ENCODE measurements at regions not wholly inside any gene's neighbourhood (a gene's known extent, or its start where the extent isn't known, plus 50 kb on each side); places are given as distances from the start of the nearest gene placed in this dataset.

- Histone ChIP-seq H4K20me1 (no peaks in the 10 kb centered on the region), H3K9ac (no peak overlapping the region), H3K27ac (no peak overlapping the region), H3K4me2 (no peak overlapping the region), H3K27me3 (no peaks in the 10 kb centered on the region), H3K9me3 (replicated peaks in 1 of 11) (peaks cover 0 to 32% (median 0%) of the 10 kb centered on the region in 11 experiments; a peak in 6 of 22 replicates), H3K36me3 (no peaks in the 10 kb centered on the region), H3K4me3 (no peak overlapping the region), H3K4me1 (peaks cover 0 to 1% (median 0%) of the 10 kb centered on the region in 10 experiments; a peak in 1 of 20 replicates)
- no peak for TF ChIP-seq Cebpa-rat (IDR thresholded peaks at IDR 0.05)
These were observed 182.7 kb downstream of the PIK3R1 start for GRCh38 chr5:68398146-68398812.

DNA sequence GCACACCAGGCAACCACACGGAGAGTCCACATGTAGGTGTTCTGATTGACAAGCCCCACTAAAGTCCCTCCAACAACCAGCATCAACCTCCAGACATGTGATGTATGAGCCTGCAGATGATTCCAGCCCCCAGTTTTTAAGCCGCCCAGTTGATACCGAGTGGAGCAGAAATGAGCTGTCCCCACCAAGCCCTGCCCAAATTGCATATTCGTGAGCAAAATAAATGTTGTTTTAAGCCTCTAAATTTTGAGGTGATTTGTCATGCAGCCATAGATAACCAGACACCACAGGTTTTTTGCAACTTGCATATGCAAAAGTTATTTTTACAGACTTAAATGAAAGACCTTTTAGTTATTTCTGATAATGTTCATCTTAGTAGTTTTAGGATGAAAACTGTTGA is 187.7 kb downstream of the PIK3R1 start:
- Histone ChIP-seq H3K9me3 (replicated peaks in 1 of 11) (peaks cover 0 to 25% (median 0%) of the 10 kb centered on the region in 11 experiments; a peak in 6 of 22 replicates), H3K27ac (no peak overlapping the region), H3K9ac (no peak overlapping the region), H4K20me1 (no peaks in the 10 kb centered on the region), H3K4me3 (no peak overlapping the region), H3K36me3 (no peaks in the 10 kb centered on the region), H3K4me2 (no peak overlapping the region), H3K27me3 (no peaks in the 10 kb centered on the region), H3K4me1 (peaks cover 0 to 18% (median 2%) of the 10 kb centered on the region in 10 experiments; a peak in 8 of 20 replicates)
- no peak for TF ChIP-seq Cebpa-rat (IDR thresholded peaks at IDR 0.05)

DNA sequence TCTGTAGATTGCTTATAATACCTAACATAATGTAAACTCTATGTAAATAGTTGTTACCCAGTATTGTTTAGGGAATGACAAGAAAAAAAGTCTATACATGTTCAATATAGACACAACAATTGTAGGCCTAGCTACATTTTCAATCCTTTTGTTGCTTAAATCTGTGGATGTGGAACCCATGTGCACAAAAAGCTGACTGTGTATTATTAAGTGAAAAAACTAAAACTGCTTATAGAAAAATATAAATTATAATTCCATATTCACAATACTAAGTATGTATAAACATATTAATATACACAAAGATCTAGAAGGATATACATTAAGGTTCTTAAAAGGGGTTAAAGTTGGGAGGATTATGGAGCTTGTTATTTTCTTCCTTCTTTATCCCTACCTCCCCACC is 188.7 kb downstream of the PIK3R1 start:
- no peak for TF ChIP-seq Cebpa-rat (IDR thresholded peaks at IDR 0.05)
- no peak overlapping the region for H3K27ac ChIP-seq
- no peaks in the 10 kb centered on the region for H4K20me1 ChIP-seq
- H3K4me2 ChIP-seq: no peak overlapping the region
- peaks cover 0 to 22% (median 2%) of the 10 kb centered on the region in 10 experiments; a peak in 8 of 20 replicates for H3K4me1 ChIP-seq
- H3K4me3 ChIP-seq: no peak overlapping the region
- H3K36me3 ChIP-seq: no peaks in the 10 kb centered on the region
- no peaks in the 10 kb centered on the region for H3K27me3 ChIP-seq
- no peak overlapping the region for H3K9ac ChIP-seq
- H3K9me3 ChIP-seq (replicated peaks in 1 of 11): peaks cover 0 to 25% (median 0%) of the 10 kb centered on the region in 11 experiments; a peak in 6 of 22 replicates

GRCh38 chr5:68405026-68405684 is 189.6 kb downstream of the PIK3R1 start:
- Histone ChIP-seq H3K4me3 (no peak overlapping the region), H3K9ac (no peak overlapping the region), H3K4me1 (peaks cover 0 to 22% (median 2%) of the 10 kb centered on the region in 10 experiments; a peak in 8 of 20 replicates), H3K4me2 (no peak overlapping the region), H3K27me3 (no peaks in the 10 kb centered on the region), H3K36me3 (no peaks in the 10 kb centered on the region), H3K9me3 (replicated peaks in 1 of 11) (peaks cover 0 to 23% (median 0%) of the 10 kb centered on the region in 11 experiments; a peak in 6 of 22 replicates), H4K20me1 (no peaks in the 10 kb centered on the region), H3K27ac (no peak overlapping the region)
- TF ChIP-seq Cebpa-rat (IDR thresholded peaks at IDR 0.05): no peak

GRCh38 chr5:68405784-68406743 is 190.5 kb downstream of the PIK3R1 start:
- TF ChIP-seq Cebpa-rat (IDR thresholded peaks at IDR 0.05): no peak
- peak overlapping the region in 4 of 11 experiments; percentile 11 to 30 (median 19); a peak in 4 of 22 replicates for H3K4me2 ChIP-seq

GRCh38 chr5:68406767-68407241 is 191.2 kb downstream of the PIK3R1 start:
- H3K9me3 ChIP-seq (replicated peaks in 1 of 11): peaks cover 0 to 7% (median 0%) of the 10 kb centered on the region in 11 experiments; a peak in 4 of 22 replicates
- no peak for TF ChIP-seq Cebpa-rat (IDR thresholded peaks at IDR 0.05)
- no peak overlapping the region for H3K4me3 ChIP-seq
- H3K4me1 ChIP-seq: peaks cover 0 to 22% (median 2%) of the 10 kb centered on the region in 10 experiments; a peak in 8 of 20 replicates
- no peaks in the 10 kb centered on the region for H4K20me1 ChIP-seq
- no peaks in the 10 kb centered on the region for H3K27me3 ChIP-seq
- H3K9ac ChIP-seq: no peak overlapping the region
- H3K4me2 ChIP-seq: peak overlapping the region in 4 of 11 experiments; percentile 11 to 30 (median 19); a peak in 7 of 22 replicates
- no peaks in the 10 kb centered on the region for H3K36me3 ChIP-seq
- H3K27ac ChIP-seq: no peak overlapping the region

More at GRCh38 chr5:68405784-68406743, 190.5 kb downstream of the PIK3R1 start:
- no peak overlapping the region for H3K9ac ChIP-seq
- H3K4me3 ChIP-seq: no peak overlapping the region
- H3K27me3 ChIP-seq: no peaks in the 10 kb centered on the region
- H3K36me3 ChIP-seq: no peaks in the 10 kb centered on the region
- peaks cover 0 to 22% (median 2%) of the 10 kb centered on the region in 10 experiments; a peak in 8 of 20 replicates for H3K4me1 ChIP-seq
- no peaks in the 10 kb centered on the region for H4K20me1 ChIP-seq
- H3K9me3 ChIP-seq (replicated peaks in 1 of 11): peaks cover 0 to 14% (median 0%) of the 10 kb centered on the region in 11 experiments; a peak in 6 of 22 replicates
- H3K27ac ChIP-seq: no peak overlapping the region

GRCh38 chr5:68407311-68408239 is 192.0 kb downstream of the PIK3R1 start:
- no peak for TF ChIP-seq Cebpa-rat (IDR thresholded peaks at IDR 0.05)
- H4K20me1 ChIP-seq: no peaks in the 10 kb centered on the region
- H3K27ac ChIP-seq: no peak overlapping the region
- peak overlapping the region in 5 of 11 experiments; percentile 8 to 42 (median 30); a peak in 7 of 22 replicates for H3K4me2 ChIP-seq
- no peaks in the 10 kb centered on the region for H3K36me3 ChIP-seq
- H3K9ac ChIP-seq: no peak overlapping the region
- H3K4me3 ChIP-seq: no peak overlapping the region
- no peaks in the 10 kb centered on the region for H3K27me3 ChIP-seq
- H3K9me3 ChIP-seq (replicated peaks in 1 of 11): no peaks in the 10 kb centered on the region
- peaks cover 0 to 22% (median 2%) of the 10 kb centered on the region in 10 experiments; a peak in 8 of 20 replicates for H3K4me1 ChIP-seq

Data from BLaER1 treated with 17β-estradiol and CSF1 and Interleukin-3, amounts not matched to agents 10 nM and 100 nM (cell line).